IMR-90 (cell line): ENCODE measurements at regions not wholly inside any gene's neighbourhood (a gene's known extent, or its start where the extent isn't known, plus 50 kb on each side); places are given as distances from the start of the nearest gene placed in this dataset.

Experiments used
- ATAC-seq: fragments of 200-7000 bp; cut with Tn5 transposase; 2 replicates; pipeline ENCODE4 v1.9.1; 2020; ENCODE audit warnings: low read depth, mild to moderate bottlenecking, moderate library complexity
- BruUV-seq: library from RNA; stranded (reverse); fragments of 400-500 nt; replicated peaks from 2 replicates; lab custom pipeline; 2021; lab: Mats Ljungman, UMichigan
- CTCF ChIA-PET: fragments of 300-600 bp; formaldehyde crosslinking; extraction: SDS; loops from one replicate; lab custom pipeline; 2021; ENCODE audit warnings: antibody characterized with exemption; lab: Yijun Ruan, JAX
- POLR2A ChIA-PET: fragments of 300-600 bp; sonication (Branson Sonifier 250); formaldehyde crosslinking; loops from one replicate; lab custom pipeline; 2022; ENCODE audit warnings: antibody characterized with exemption; ENCODE audit not compliant: unreplicated experiment; lab: Charles Lee
- DNase-seq: peaks from one replicate; pipeline ENCODE4 v3.0.0; 2013
- H2AFZ ChIP-seq: replicated peaks from 2 replicates; pipeline ENCODE3; 2013; ENCODE audit warnings: low read length, mild to moderate bottlenecking; ENCODE audit not compliant: poor library complexity
- H2AK5ac ChIP-seq: 2 replicates; pipeline ENCODE4 v1.6.1; 2013; ENCODE audit warnings: low read depth, low read length, inconsistent platforms
- H2AK9ac ChIP-seq: replicated peaks from 2 replicates; pipeline ENCODE3; 2013; ENCODE audit warnings: mild to moderate bottlenecking, low read depth, low read length, moderate library complexity; ENCODE audit not compliant: poor library complexity
- H2BK120ac ChIP-seq: 2 replicates; pipeline ENCODE4 v1.6.1; 2013; ENCODE audit warnings: low read depth, low read length, inconsistent platforms
- H2BK15ac ChIP-seq: 3 replicates; pipeline ENCODE4 v1.6.1; 2013; ENCODE audit warnings: low read depth, low read length, inconsistent platforms
- H2BK20ac ChIP-seq: 2 replicates; pipeline ENCODE4 v1.6.1; 2013; ENCODE audit warnings: low read depth, mild to moderate bottlenecking, inconsistent platforms, low read length, moderate library complexity
- H2BK5ac ChIP-seq: 2 replicates; pipeline ENCODE4 v1.6.1; 2013; ENCODE audit warnings: mild to moderate bottlenecking, low read depth, low read length, inconsistent platforms; ENCODE audit not compliant: poor library complexity, severe bottlenecking
- H3K14ac ChIP-seq: replicated peaks from 2 replicates; pipeline ENCODE4 v1.6.1; 2013; ENCODE audit warnings: low read depth, low read length, inconsistent platforms
- H3K18ac ChIP-seq: 2 replicates; pipeline ENCODE4 v1.6.1; 2013; ENCODE audit warnings: low read depth, low read length, control low read depth
- H3K23ac ChIP-seq: 2 replicates; pipeline ENCODE4 v1.6.1; 2013; ENCODE audit warnings: low read depth, low read length, inconsistent platforms
- H3K27ac ChIP-seq: 2 replicates; pipeline ENCODE4 v1.5.1; 2013; ENCODE audit warnings: mild to moderate bottlenecking, control low read depth, low read length; ENCODE audit not compliant: insufficient read depth
- H3K27me3 ChIP-seq: 2 replicates; pipeline ENCODE4 v1.6.1; 2013; ENCODE audit warnings: low read length; ENCODE audit not compliant: control insufficient read depth, insufficient read depth
- H3K36me3 ChIP-seq: 2 replicates; pipeline ENCODE4 v1.6.1; 2013; ENCODE audit warnings: low read length, mixed read lengths; ENCODE audit not compliant: control insufficient read depth, insufficient read depth
- H3K4ac ChIP-seq: 2 replicates; pipeline ENCODE4 v1.6.1; 2013; ENCODE audit warnings: low read depth, low read length, inconsistent platforms
- H3K4me1 ChIP-seq: 2 replicates; pipeline ENCODE4 v1.6.1; 2013; ENCODE audit warnings: low read length, mixed read lengths; ENCODE audit not compliant: control insufficient read depth, insufficient read depth
- H3K4me2 ChIP-seq: 2 replicates; pipeline ENCODE4 v1.6.1; 2013; ENCODE audit warnings: low read depth, mild to moderate bottlenecking, control low read depth, low read length, moderate library complexity
- H3K4me3 ChIP-seq: 2 replicates; pipeline ENCODE4 v1.5.1; 2013; ENCODE audit warnings: low read depth, mild to moderate bottlenecking, control low read depth, low read length, moderate library complexity; ENCODE audit not compliant: insufficient read depth
- H3K56ac ChIP-seq: 2 replicates; pipeline ENCODE4 v1.6.1; 2013; ENCODE audit warnings: low read length, inconsistent platforms; ENCODE audit not compliant: insufficient read depth; ENCODE audit errors: extremely low read depth
- H3K79me1 ChIP-seq, 2 experiments: 2 replicates each; pipeline ENCODE4 v1.6.1; 2013; ENCODE audit warnings: low read length in 2 of 2, inconsistent platforms in 1 of 2, low read depth in 1 of 2
- H3K9ac ChIP-seq: 2 replicates; pipeline ENCODE4 v1.6.1; 2013; ENCODE audit warnings: low read depth, low read length, control low read depth
- H3K9me1 ChIP-seq: 2 replicates; pipeline ENCODE4 v1.6.1; 2013; ENCODE audit warnings: low read length, inconsistent platforms; ENCODE audit not compliant: insufficient read depth
- H3K9me3 ChIP-seq: 2 replicates; pipeline ENCODE4 v1.6.1; 2013; ENCODE audit warnings: low read length; ENCODE audit not compliant: control insufficient read depth, insufficient read depth
- H4K20me1 ChIP-seq: 2 replicates; pipeline ENCODE4 v1.6.1; 2013; ENCODE audit warnings: low read length, inconsistent platforms; ENCODE audit not compliant: insufficient read depth
- H4K5ac ChIP-seq: 2 replicates; pipeline ENCODE4 v1.6.1; 2013; ENCODE audit warnings: mild to moderate bottlenecking, low read depth, low read length, control low read depth
- H4K8ac ChIP-seq, 2 experiments: 2 replicates each; pipeline ENCODE4 v1.6.1; 2013; ENCODE audit warnings: low read depth in 2 of 2, low read length in 2 of 2, control low read depth in 1 of 2, inconsistent platforms in 1 of 2
- H4K91ac ChIP-seq: 2 replicates; pipeline ENCODE4 v1.6.1; 2013; ENCODE audit warnings: low read depth, low read length, inconsistent platforms; ENCODE audit not compliant: insufficient read depth
- BHLHE40 ChIP-seq: fragments of 150-350 bp; IDR thresholded peaks from 2 replicates; pipeline ENCODE4 v1.6.1; 2016; ENCODE audit warnings: mild to moderate bottlenecking, low read depth, low read length
- CEBPB ChIP-seq: IDR thresholded peaks from 2 replicates; pipeline ENCODE4 v1.6.1; 2012; ENCODE audit warnings: low read depth, low read length, improper control_type of control experiment
- CHD1 ChIP-seq: IDR thresholded peaks from 2 replicates; pipeline ENCODE4 v1.6.1; 2012; ENCODE audit warnings: low read depth, low read length, improper control_type of control experiment
- FOS ChIP-seq: fragments of 150-350 bp; IDR thresholded peaks from 2 replicates; pipeline ENCODE4 v1.6.1; 2016; ENCODE audit warnings: low read depth, low read length
- MAFK ChIP-seq: IDR thresholded peaks from 2 replicates; pipeline ENCODE4 v1.6.1; 2012; ENCODE audit warnings: low read depth, low read length, improper control_type of control experiment
- MAZ ChIP-seq: IDR thresholded peaks from 2 replicates; pipeline ENCODE4 v1.6.1; 2012; ENCODE audit warnings: low read depth, mild to moderate bottlenecking, low read length, improper control_type of control experiment, moderate library complexity, borderline replicate concordance
- MXI1 ChIP-seq: IDR thresholded peaks from 2 replicates; pipeline ENCODE4 v1.6.1; 2012; ENCODE audit warnings: low read depth, mild to moderate bottlenecking, low read length, moderate library complexity, borderline replicate concordance
- NFE2L2 ChIP-seq: fragments of 150-350 bp; IDR thresholded peaks from 2 replicates; pipeline ENCODE4 v1.6.1; 2016; ENCODE audit warnings: low read depth, mild to moderate bottlenecking, low read length
- POLR2A ChIP-seq: IDR thresholded peaks from 2 replicates; pipeline ENCODE4 v1.6.1; 2012; ENCODE audit warnings: mild to moderate bottlenecking, low read depth, low read length
- RAD21 ChIP-seq: IDR thresholded peaks from 2 replicates; pipeline ENCODE4 v1.6.1; 2012; ENCODE audit warnings: low read length, improper control_type of control experiment
- RCOR1 ChIP-seq: IDR thresholded peaks from 2 replicates; pipeline ENCODE4 v1.6.1; 2012; ENCODE audit warnings: mild to moderate bottlenecking, low read length, improper control_type of control experiment; ENCODE audit not compliant: insufficient replicate concordance
- RFX5 ChIP-seq: IDR thresholded peaks from 2 replicates; pipeline ENCODE4 v1.8.0; 2012; ENCODE audit warnings: low read depth, mild to moderate bottlenecking, low read length, moderate library complexity
- SMC3 ChIP-seq: fragments of 150-350 bp; IDR thresholded peaks from 2 replicates; pipeline ENCODE4 v1.6.1; 2016; ENCODE audit warnings: low read depth, mild to moderate bottlenecking, antibody characterized with exemption, low read length, moderate library complexity
- USF2 ChIP-seq: fragments of 150-350 bp; IDR thresholded peaks from 2 replicates; pipeline ENCODE4 v1.6.1; 2017; ENCODE audit warnings: mild to moderate bottlenecking, antibody characterized with exemption, low read length, low read depth
- WGBS, 2 experiments: methylation state at CpG; one replicate each; pipeline versions ENCODE4 v1.1.5 to v1.1.7; 2013; ENCODE audit warnings: missing lambda C conversion rate in 2 of 2; ENCODE audit not compliant: insufficient read length in 1 of 2; ENCODE audit errors: extremely low coverage in 2 of 2; 5-methylcytosine and 5-hydroxymethylcytosine counted together
- dilution Hi-C: fragments of 300-500 bp; cut with HindIII; formaldehyde crosslinking; loops from one replicate; pipeline ENCODE4 v1.14.3; 2018; ENCODE audit warnings: low sequenced_read_pairs; ENCODE audit not compliant: unreplicated experiment
- in situ Hi-C: fragments of 300-500 bp; cut with MboI; formaldehyde crosslinking; loops from 3 replicates; pipeline ENCODE4 v1.14.3; 2019; ENCODE audit warnings: low sequenced_read_pairs, inconsistent platforms, mixed read lengths
- intact Hi-C: fragments of 100-400 bp; cut with micrococcal nuclease; formaldehyde crosslinking; loops from 2 replicates; pipeline ENCODE4 v1.10.0; 2022
- TF ChIP-seq, protein P1 (sequence below): fragments of 150-350 bp; IDR thresholded peaks from 2 replicates; pipeline ENCODE4 v1.6.1; 2016; ENCODE audit warnings: low read depth, mild to moderate bottlenecking, low read length, moderate library complexity, borderline replicate concordance
- TF ChIP-seq, protein P2 (sequence below): conservative IDR thresholded peaks from 2 replicates; pipeline ENCODE4 v1.5.1; 2012; ENCODE audit warnings: mild to moderate bottlenecking, low read depth, low read length, improper control_type of control experiment

DNA sequence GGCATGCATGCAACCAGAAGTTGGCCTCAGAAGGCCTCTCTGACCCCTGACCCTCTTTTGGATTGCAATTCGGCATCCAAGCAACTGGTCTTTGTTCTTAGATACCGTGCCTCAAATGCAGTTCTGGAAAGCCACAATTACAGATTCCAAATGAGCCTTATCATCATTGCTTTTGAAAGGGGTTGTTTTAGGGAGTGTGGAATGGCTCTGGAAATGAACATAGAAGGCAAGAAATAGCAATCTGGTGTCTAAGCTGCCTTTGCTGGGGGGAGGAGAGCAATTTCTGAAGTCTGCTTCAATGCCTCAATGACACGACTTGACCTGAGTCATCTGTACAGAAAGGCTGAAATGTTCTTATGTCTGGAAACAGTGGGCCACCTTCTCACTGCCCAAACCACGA, 250.1 kb downstream of the NUAK1 start:
- H4K91ac ChIP-seq = no peak overlapping the region
- H4K8ac ChIP-seq = no peak overlapping the region
- no peaks in the 10 kb centered on the region for H4K20me1 ChIP-seq
- H2AK9ac ChIP-seq = no peak overlapping the region
- dilution Hi-C loops = no loop called here
- no peak overlapping the region for H4K5ac ChIP-seq
- H3K23ac ChIP-seq = no peak overlapping the region
- no peak overlapping the region for H2AK5ac ChIP-seq
- 50% methylated on average over 1 of the region's 4 CpGs; no CpG with 5 or more reads in 1 of the 2 experiments for WGBS, 2 experiments
- no peak overlapping the region for H3K4me3 ChIP-seq
- no peak overlapping the region for H2BK5ac ChIP-seq
- DNase-seq (peak; percentile 30), ATAC-seq (no peak; the same call in 1 of the 2 replicates)
- H2BK120ac ChIP-seq = no peak overlapping the region
- no peak overlapping the region for H3K56ac ChIP-seq
- BruUV-seq = no TSS peak
- H3K27ac ChIP-seq = no peak overlapping the region
- POLR2A ChIA-PET = no interaction called here
- H3K27me3 ChIP-seq = no peaks in the 10 kb centered on the region
- TF ChIP-seq CHD1 (no peak), MAZ (no peak), RFX5 (no peak), FOS (no peak), BHLHE40 (no peak), MAFK (no peak), RCOR1 (no peak), USF2 (no peak), MXI1 (no peak), NFE2L2 (no peak), SMC3 (no peak), RAD21 (no peak), POLR2A (no peak), CEBPB (no peak)
- TF ChIP-seq, protein P1, sequence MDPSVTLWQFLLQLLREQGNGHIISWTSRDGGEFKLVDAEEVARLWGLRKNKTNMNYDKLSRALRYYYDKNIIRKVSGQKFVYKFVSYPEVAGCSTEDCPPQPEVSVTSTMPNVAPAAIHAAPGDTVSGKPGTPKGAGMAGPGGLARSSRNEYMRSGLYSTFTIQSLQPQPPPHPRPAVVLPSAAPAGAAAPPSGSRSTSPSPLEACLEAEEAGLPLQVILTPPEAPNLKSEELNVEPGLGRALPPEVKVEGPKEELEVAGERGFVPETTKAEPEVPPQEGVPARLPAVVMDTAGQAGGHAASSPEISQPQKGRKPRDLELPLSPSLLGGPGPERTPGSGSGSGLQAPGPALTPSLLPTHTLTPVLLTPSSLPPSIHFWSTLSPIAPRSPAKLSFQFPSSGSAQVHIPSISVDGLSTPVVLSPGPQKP = no peak
- TF ChIP-seq, protein P2, sequence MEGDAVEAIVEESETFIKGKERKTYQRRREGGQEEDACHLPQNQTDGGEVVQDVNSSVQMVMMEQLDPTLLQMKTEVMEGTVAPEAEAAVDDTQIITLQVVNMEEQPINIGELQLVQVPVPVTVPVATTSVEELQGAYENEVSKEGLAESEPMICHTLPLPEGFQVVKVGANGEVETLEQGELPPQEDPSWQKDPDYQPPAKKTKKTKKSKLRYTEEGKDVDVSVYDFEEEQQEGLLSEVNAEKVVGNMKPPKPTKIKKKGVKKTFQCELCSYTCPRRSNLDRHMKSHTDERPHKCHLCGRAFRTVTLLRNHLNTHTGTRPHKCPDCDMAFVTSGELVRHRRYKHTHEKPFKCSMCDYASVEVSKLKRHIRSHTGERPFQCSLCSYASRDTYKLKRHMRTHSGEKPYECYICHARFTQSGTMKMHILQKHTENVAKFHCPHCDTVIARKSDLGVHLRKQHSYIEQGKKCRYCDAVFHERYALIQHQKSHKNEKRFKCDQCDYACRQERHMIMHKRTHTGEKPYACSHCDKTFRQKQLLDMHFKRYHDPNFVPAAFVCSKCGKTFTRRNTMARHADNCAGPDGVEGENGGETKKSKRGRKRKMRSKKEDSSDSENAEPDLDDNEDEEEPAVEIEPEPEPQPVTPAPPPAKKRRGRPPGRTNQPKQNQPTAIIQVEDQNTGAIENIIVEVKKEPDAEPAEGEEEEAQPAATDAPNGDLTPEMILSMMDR = no peak
- no peaks in the 10 kb centered on the region for H3K79me1 ChIP-seq
- H2BK15ac ChIP-seq = no peak overlapping the region
- intact Hi-C loops = no loop called here
- H3K4ac ChIP-seq = no peak overlapping the region
- no peak overlapping the region for H3K4me2 ChIP-seq
- H3K14ac ChIP-seq = no peak overlapping the region
- no peak overlapping the region for H3K9ac ChIP-seq
- H3K36me3 ChIP-seq = no peaks in the 10 kb centered on the region
- no peaks in the 10 kb centered on the region for H3K9me3 ChIP-seq
- H2AFZ ChIP-seq = no peak overlapping the region
- in situ Hi-C loops = no loop called here
- no peak overlapping the region for H2BK20ac ChIP-seq
- H3K18ac ChIP-seq = no peak overlapping the region
- H3K4me1 ChIP-seq = no peaks in the 10 kb centered on the region
- no peaks in the 10 kb centered on the region for H3K9me1 ChIP-seq
- CTCF ChIA-PET = no interaction called here
